Aorta (tissue), 5 donors: ENCODE measurements at regions not wholly inside any gene's neighbourhood (a gene's known extent, or its start where the extent isn't known, plus 50 kb on each side); places are given as distances from the start of the nearest gene placed in this dataset.
A peak's percentile ranks its signal among the peaks of the same experiment; 100 is the strongest.

Experiments used
- ATAC-seq: fragments of 200-7000 bp; cut with Tn5 transposase; one replicate; pipeline ENCODE4 v1.9.1; 2022; ENCODE audit warnings: moderate library complexity; ENCODE audit not compliant: low FRiP score
- DNase-seq, 2 donors: peaks; one replicate each; pipeline ENCODE4 v3.0.0-alpha.2; 2020
- H3K27ac ChIP-seq, 2 donors: one replicate each; pipeline ENCODE4 v1.5.1; 2013; ENCODE audit warnings: low read length in 2 of 2, mild to moderate bottlenecking in 2 of 2, moderate library complexity in 2 of 2, control low read depth in 1 of 2, inconsistent platforms in 1 of 2, low read depth in 1 of 2
- H3K27me3 ChIP-seq, 2 donors: one replicate each; pipeline ENCODE4 v1.6.1; 2013; ENCODE audit warnings: control low read depth in 1 of 2, low read length in 1 of 2, mild to moderate bottlenecking in 1 of 2, moderate library complexity in 1 of 2; ENCODE audit not compliant: insufficient read depth in 2 of 2, control insufficient read depth in 1 of 2
- H3K36me3 ChIP-seq, 2 donors: one replicate each; pipeline ENCODE4 v1.6.1; 2013; ENCODE audit warnings: control low read depth in 1 of 2, low read length in 1 of 2, mild to moderate bottlenecking in 1 of 2; ENCODE audit not compliant: insufficient read depth in 2 of 2, control insufficient read depth in 1 of 2
- H3K4me1 ChIP-seq, 2 donors: one replicate each; pipeline ENCODE4 v1.6.1; 2013; ENCODE audit warnings: low read length in 2 of 2, control low read depth in 1 of 2, mild to moderate bottlenecking in 1 of 2, moderate library complexity in 1 of 2; ENCODE audit not compliant: insufficient read depth in 2 of 2, control insufficient read depth in 1 of 2
- H3K4me3 ChIP-seq, 2 donors: one replicate each; pipeline ENCODE4 v1.5.1; 2013; ENCODE audit warnings: low read length in 2 of 2, control low read depth in 1 of 2, mild to moderate bottlenecking in 1 of 2
- H3K9me3 ChIP-seq: one replicate; pipeline ENCODE4 v1.6.1; 2013; ENCODE audit warnings: mild to moderate bottlenecking, low read length; ENCODE audit not compliant: control insufficient read depth
- WGBS, 2 donors: extraction: QIAGEN DNeasy Blood & Tissue Kit; methylation state at CpG; one replicate each; pipeline ENCODE4 v1.1.7; 2013; 5-methylcytosine and 5-hydroxymethylcytosine counted together
- intact Hi-C, 2 donors: fragments of 100-400 bp; cut with DNase I; formaldehyde crosslinking; loops; one replicate each; pipeline versions ENCODE4 v1.14.2 to v1.15.0; 2022
- donor health status: healthy with polysubstance abuse.
- donor health status: Bipolar disorder and iron deficiency.
- donor health status: DM: no; HTN: no; CAD: no.
- donor health status: DM: no; HTN: no; CAD: no.
- donor health status: DM: yes; HTN: yes; CAD: no.

DNA sequence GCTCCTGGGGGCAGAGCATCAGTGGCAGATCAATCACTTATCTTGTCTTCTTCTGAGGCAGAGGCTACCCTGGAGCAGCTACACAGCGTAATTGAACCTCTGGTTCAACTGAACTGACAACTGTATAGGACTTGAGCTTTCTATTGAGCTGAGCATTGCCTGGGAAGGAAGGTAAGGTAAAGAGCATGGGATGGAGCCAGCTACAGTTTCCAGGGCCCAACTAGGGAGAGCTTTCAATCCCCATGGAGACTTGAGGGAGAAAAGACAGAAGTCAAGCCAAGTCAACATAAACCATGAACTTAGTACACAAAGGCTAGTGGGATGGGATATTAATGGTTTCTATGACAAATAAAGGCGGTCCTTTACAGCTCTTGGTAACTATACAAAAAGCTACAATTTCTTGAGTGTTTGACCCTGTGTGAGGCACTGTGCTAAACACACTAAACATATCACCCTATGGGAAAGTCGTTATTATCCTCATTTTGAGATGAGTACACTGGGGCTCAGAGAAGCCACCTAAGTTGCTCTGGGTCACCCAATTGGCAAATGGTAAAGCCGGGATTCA, 140.7 kb upstream of the SLC22A23 start:
- intact Hi-C loops, result no loop called here
- H3K9me3 ChIP-seq, result no peaks in the 10 kb centered on the region
- no peaks in the 10 kb centered on the region for H3K36me3 ChIP-seq
- no peaks in the 10 kb centered on the region for H3K27me3 ChIP-seq
- no peak overlapping the region for H3K27ac ChIP-seq
- DNase-seq (no peak), ATAC-seq (no peak)
- 95 to 97% methylated on average over 4 of the region's 4 CpGs for WGBS, 2 donors
- H3K4me1 ChIP-seq, result no peaks in the 10 kb centered on the region
- H3K4me3 ChIP-seq, result no peak overlapping the region

DNA sequence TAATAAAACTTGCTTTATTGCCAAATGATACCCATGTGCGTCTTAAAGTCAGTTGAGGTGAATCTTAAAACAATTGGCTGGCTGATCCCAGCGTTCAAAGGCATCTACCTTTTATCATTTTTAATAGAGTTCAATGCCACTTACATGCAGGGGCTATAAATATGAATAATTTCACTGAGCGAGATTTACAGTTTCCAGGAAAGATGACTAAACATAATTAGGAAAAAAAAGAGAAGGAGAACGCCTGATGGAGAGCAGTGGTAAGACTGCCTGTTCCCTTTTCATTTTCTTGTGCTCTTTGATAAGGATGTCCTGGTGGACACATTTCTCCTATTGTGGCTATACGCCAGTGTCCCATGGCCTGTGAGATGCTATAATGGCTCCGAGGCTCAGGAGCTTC, 139.9 kb upstream of the SLC22A23 start:
- H3K27ac ChIP-seq, result no peak overlapping the region
- peak; percentile 33 for ATAC-seq
- H3K4me3 ChIP-seq, result no peak overlapping the region
- no peaks in the 10 kb centered on the region for H3K36me3 ChIP-seq
- H3K27me3 ChIP-seq, result no peaks in the 10 kb centered on the region
- 50 to 58% methylated on average over 6 of the region's 6 CpGs for WGBS, 2 donors
- H3K4me1 ChIP-seq, result no peaks in the 10 kb centered on the region
- no peak for DNase-seq
- intact Hi-C loops, result no loop called here
- no peaks in the 10 kb centered on the region for H3K9me3 ChIP-seq

DNA sequence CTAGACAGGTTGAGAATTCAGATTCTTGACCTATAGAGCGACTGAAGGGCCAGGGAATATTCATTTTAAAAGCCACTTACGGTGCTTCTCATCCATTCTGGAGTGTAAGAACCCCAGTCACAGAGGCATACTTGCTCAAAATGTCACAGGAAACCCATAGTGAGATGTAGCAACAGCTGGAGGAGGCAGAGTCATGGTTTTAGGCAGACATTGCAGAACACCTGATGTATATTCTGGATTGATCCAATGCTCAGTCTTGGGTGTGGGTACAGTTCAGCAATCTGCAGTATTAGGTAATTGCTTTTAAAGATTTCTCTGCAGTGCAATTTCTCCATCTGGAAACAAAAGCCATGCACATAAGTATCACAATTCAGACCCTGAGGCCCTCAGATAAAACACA, 137.4 kb upstream of the SLC22A23 start:
- no peaks in the 10 kb centered on the region for H3K27me3 ChIP-seq
- 97 to 99% methylated on average over 2 of the region's 2 CpGs for WGBS, 2 donors
- H3K9me3 ChIP-seq, result no peaks in the 10 kb centered on the region
- H3K4me1 ChIP-seq, result no peaks in the 10 kb centered on the region
- no peak for DNase-seq
- intact Hi-C loops, result no loop called here
- no peak overlapping the region for H3K27ac ChIP-seq
- no peak overlapping the region for H3K4me3 ChIP-seq
- ATAC-seq, result no peak
- no peaks in the 10 kb centered on the region for H3K36me3 ChIP-seq

DNA sequence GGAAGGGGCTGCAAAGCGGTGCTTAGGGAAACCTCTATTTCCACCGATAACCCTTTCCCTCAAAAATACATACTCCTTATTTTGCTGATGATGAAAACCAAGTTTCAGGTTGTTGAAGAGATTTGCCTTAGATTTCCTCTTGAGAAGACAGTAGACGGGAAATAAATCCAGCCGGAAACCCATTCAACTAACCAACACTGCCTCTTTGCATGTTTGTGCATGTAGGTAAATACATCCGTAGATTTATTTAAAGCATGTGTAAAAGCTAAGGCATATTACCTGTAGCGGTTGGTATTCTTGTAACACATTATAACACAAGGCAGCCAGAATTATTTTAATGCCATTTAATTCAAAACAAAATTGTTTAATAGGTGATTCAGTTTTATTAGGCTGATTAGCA, 136.3 kb upstream of the SLC22A23 start:
- intact Hi-C loops, result no loop called here
- Histone ChIP-seq H3K36me3 (no peaks in the 10 kb centered on the region), H3K27ac (no peak overlapping the region), H3K4me3 (no peak overlapping the region), H3K4me1 (no peaks in the 10 kb centered on the region), H3K27me3 (no peaks in the 10 kb centered on the region), H3K9me3 (no peaks in the 10 kb centered on the region)
- 96 to 97% methylated on average over 6 of the region's 6 CpGs for WGBS, 2 donors
- no peak for DNase-seq
- ATAC-seq, result no peak

DNA sequence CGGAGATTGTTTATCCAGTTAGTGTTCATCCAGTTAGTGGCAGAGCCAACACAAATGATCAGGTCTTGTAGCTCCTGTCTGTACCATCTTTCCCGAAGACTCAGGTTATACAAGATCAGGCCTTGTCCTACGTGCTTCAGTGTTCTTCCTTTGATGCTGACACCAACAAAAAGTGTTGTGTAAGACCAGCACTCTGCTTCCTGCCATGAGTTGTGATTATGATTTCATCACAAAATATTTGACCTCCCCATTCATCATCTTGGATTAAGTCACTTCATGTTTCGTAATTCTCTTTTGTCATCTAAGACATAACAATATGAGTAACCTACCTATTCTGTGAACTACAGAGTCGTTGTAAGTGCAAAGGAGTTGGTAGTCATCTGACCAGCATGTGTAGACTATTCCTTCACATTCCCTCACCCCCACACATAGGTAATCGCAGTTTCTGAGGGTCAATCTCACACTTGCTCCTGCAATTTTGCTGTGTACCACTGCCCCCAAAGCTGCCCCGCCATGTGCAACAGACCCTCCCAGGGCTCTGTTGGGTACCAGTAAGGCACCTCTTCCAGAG, 135.6 kb upstream of the SLC22A23 start:
- H3K36me3 ChIP-seq, result no peaks in the 10 kb centered on the region
- H3K9me3 ChIP-seq, result peaks cover 2% of the 10 kb centered on the region
- H3K27ac ChIP-seq, result no peak overlapping the region
- DNase-seq (no peak), ATAC-seq (peak; percentile 62)
- WGBS, 2 donors, result 91 to 95% methylated on average over 7 of the region's 7 CpGs
- no peaks in the 10 kb centered on the region for H3K4me1 ChIP-seq
- intact Hi-C loops, result no loop called here
- H3K4me3 ChIP-seq, result no peak overlapping the region
- no peaks in the 10 kb centered on the region for H3K27me3 ChIP-seq

DNA sequence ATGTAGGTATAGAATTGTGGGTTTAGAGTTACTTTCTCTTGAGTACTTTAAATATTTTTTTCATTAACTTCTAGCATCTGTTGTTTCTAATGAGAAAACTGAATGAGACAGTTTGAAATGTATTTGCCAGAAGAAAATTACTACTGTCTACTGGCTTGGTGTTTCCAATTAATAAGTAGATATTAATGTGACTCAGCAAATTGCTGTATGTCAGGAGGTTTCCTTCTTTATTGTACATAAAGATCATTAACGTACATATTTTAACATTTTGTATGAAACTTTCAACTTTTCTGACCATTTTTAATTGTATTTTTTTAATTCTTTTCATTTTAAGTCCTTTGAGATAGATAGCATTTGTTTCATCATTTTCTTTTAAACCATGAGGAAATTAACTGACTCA, 135.1 kb upstream of the SLC22A23 start:
- H3K9me3 ChIP-seq, result peaks cover 2% of the 10 kb centered on the region
- H3K27ac ChIP-seq, result no peak overlapping the region
- intact Hi-C loops, result no loop called here
- H3K36me3 ChIP-seq, result no peaks in the 10 kb centered on the region
- no peak for DNase-seq
- no peak overlapping the region for H3K4me3 ChIP-seq
- H3K27me3 ChIP-seq, result no peaks in the 10 kb centered on the region
- 92 to 98% methylated on average over 1 of the region's 1 CpG for WGBS, 2 donors
- H3K4me1 ChIP-seq, result no peaks in the 10 kb centered on the region
- no peak for ATAC-seq

DNA sequence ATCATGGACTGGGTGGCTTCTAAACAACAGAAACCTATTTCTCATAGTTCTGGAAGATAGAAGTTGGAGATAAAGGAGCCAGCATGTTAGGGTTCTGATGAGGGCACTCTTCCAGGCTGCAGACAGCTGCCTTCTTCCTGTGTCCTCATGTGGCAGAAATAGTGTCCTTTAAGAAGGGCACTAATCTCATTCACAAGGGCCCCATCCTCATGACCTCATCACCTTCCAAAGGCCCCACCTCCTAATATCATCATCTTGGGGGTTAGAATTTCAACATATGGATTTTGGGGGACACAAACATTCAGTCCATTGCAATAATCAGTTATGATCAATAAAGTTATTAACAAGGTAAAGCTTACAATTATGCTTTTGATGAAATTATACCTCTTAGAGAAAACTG, 130.8 kb upstream of the SLC22A23 start:
- no peaks in the 10 kb centered on the region for H3K27me3 ChIP-seq
- no peaks in the 10 kb centered on the region for H3K4me1 ChIP-seq
- ATAC-seq, result no peak
- H3K27ac ChIP-seq, result no peak overlapping the region
- no peaks in the 10 kb centered on the region for H3K36me3 ChIP-seq
- intact Hi-C loops, result no loop called here
- no peak for DNase-seq
- no peak overlapping the region for H3K4me3 ChIP-seq
- peaks cover 2% of the 10 kb centered on the region for H3K9me3 ChIP-seq

DNA sequence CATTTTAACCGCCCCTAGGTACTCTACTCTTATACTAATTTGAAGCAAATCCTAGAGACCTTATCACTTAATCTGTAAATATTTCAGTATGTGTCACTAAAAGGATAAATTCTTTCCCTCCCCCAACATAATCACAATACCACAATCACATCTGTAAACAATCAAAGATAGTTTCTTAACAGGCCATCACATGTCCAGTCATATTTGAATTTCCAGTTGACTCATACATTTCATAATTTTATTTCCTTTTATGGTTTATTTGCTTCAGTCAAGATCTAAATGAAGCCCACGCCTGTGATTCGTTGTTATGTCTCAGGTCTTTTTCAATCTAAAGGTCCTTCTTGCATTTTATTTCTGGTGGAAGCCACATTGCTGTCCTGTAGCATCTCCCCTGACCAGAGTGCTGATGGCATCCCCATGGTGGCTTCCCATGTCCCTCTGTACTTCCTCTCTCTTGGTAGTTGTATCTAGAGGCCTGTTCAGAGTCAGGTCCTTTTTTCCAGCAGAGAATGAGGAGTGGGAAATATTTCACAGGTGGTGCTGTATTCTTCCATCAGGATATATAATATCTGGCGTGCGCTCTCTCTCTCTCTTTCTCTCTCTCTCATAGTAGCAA, 128.6 kb upstream of the SLC22A23 start:
- Histone ChIP-seq H3K27ac (no peak overlapping the region), H3K4me1 (no peaks in the 10 kb centered on the region), H3K27me3 (no peaks in the 10 kb centered on the region), H3K9me3 (peaks cover 2% of the 10 kb centered on the region), H3K36me3 (no peaks in the 10 kb centered on the region), H3K4me3 (no peak overlapping the region)
- 88 to 89% methylated on average over 5 of the region's 5 CpGs for WGBS, 2 donors
- ATAC-seq (no peak), DNase-seq (no peak)
- intact Hi-C loops, result no loop called here

DNA sequence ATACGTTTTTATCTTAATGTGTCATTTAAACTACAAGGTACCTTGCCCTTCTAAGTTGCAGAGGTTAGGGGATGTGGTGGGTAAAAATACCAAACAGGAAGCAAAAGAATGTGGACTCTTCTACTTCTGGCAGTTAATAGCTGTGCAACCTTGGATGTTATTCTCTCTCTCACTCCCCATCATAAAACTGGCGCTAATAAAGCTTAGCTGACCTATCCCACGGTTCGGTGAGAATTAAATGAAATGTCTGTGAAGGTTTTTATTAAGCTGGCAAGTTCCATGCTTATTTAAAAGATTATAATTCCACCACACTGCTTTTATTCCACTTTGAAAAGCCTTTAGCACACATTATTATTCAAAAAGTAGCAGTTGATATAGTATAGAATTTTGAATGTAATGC, 127.8 kb upstream of the SLC22A23 start:
- no peak overlapping the region for H3K4me3 ChIP-seq
- H3K36me3 ChIP-seq, result no peaks in the 10 kb centered on the region
- H3K9me3 ChIP-seq, result peaks cover 2% of the 10 kb centered on the region
- DNase-seq (no peak), ATAC-seq (no peak)
- H3K27ac ChIP-seq, result no peak overlapping the region
- H3K27me3 ChIP-seq, result no peaks in the 10 kb centered on the region
- 53 to 58% methylated on average over 4 of the region's 4 CpGs for WGBS, 2 donors
- H3K4me1 ChIP-seq, result no peaks in the 10 kb centered on the region
- intact Hi-C loops, result no loop called here
